ENCODE measurements at regions not wholly inside any gene's neighbourhood (a gene's known extent, or its start where the extent isn't known, plus 50 kb on each side); places are given as distances from the start of the nearest gene placed in this dataset.

- DNase-seq = no peak
Measured at GRCh38 chr13:111519041-111519440, 198.6 kb downstream of the TEX29 start.

GRCh38 chr13:111519490-111520170, 199.2 kb downstream of the TEX29 start:
- DNase-seq = no peak

DNA sequence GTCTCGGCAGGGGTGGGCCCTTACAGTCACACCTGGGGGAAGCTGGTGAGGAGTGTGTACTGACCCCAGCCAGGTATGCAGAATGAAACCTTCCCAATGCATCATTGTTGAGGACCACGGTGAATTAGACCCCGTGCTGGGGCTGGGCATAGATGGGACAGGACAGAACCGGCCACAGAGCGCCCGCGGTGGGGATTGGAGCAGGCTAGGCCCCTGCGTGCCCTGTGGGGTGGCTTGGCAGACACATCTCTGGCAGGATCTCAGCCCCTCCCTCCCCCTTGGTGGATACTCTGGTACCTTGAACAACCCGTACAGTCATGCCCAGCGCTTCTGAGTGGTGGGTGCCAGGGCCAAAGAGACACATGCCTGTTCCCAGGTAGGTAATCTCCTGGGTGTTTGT, 200.6 kb downstream of the TEX29 start:
- no peak for DNase-seq

- no peak for DNase-seq
Measured at GRCh38 chr13:111521691-111522229, 201.3 kb downstream of the TEX29 start.

GRCh38 chr13:111525320-111526118, 205.1 kb downstream of the TEX29 start:
- DNase-seq = no peak

- DNase-seq = no peak
Measured at GRCh38 chr13:111526922-111527321, 206.5 kb downstream of the TEX29 start.

GRCh38 chr13:111527614-111528229, 207.3 kb downstream of the TEX29 start:
- DNase-seq = no peak

GRCh38 chr13:111528513-111528912, 208.1 kb downstream of the TEX29 start:
- no peak for DNase-seq

DNA sequence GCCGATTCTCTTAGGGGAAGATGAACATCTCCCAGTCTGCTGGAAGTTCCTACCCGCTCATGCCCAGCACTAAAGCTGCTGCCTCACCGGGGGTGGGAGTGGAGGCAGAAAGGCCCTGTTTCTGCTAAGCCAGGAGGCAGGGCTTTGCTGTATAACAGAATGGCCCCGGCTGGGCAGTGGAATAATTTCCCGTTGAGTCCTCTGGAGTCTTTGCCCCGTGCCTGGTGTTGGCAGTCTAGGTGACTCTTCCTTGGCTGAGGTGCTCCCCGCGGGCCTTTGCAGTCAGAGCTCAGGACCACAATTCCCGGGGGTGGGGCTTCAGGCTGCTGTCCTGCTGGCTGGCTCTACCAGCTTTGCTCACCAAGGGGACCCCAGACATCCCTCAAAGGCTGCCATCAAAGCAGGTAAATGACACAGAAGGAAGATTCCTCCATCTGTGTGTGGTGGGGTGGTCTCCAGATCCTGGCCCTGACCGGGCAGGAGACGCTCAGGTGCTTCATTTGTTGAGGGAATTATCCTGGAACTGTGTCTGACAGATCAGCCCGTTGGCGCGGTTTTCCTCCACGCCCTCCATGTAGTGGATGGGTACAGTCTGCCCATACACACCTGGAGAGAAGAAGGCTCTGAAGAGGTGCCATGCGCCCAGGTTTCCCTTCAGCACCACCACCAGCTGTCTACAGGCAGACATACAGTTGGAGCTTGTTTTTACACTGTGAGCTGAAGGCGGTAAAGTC, 209.9 kb downstream of the TEX29 start:
- no peak for DNase-seq

DNA sequence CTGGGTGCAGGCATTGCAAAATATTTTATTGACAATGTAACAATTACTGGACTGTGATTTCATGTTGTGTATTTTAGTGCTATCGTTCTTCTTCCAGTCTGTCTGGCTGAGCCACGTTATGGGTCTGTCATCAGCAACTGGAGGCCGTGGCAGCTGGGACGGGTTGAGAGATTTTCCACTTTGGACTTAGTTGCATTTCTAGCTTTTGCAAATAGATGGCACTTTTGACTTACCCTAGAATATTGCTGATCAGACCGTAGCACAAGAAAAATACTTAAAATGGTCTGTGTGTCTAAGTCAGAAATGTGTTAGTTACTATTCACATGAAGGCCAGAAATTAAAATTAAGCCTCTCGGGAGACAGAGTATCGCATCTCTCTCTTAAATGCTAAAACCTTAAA, 211.1 kb downstream of the TEX29 start:
- peak; percentile 69 for DNase-seq

DNA sequence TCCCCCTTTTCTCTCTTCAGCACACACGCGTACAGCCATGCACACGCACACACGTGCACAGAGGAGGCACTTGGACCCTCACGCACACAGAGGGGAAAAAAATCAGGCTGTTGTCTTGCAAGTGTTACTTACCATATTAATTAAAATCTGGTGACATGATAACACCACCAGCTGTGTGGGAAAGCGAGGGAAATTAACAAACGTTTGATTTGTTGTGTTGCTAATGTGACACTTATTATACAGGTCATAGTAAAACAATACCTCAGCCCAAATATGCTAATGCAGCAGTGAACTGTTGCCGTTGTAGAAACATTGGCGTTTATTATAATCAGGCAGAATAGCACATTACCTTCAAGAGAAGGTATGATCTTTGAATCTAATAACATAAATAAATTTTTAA, 211.7 kb downstream of the TEX29 start:
- DNase-seq = no peak

DNA sequence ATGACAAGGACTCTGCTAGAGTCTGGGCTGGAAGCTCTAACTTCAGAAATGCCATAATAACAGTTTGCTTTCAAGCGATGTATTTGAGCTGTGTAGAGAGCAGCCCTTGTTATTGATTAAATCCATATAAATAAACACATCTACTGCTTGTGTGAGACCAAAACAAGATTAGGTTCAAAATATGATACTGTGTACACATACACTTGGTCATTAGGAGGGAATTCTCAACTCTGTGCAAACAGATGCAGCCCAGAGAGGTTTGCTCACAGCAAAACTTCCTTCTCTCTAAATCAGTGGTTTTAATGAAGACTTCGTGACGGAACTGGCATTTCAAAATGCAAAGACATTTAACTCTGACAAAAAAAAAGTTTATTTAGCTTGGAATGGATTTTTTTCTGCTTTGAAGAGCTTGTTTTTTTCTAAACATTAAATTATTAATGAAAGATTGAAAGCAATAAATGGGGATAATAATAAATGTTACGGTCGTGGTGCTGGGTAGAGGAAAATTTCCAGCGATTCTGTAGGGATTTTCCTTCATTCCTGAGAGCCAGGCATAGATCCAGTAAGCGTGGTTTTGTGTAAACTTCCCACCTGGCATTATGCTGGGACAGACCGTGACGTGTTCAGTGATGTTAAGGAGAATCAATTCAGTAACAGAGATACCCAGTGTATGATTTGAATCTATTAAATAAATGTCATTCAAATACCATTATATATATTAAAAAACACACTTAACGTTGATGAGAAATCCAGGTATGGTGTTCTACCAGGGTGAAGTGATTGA, 213.7 kb downstream of the TEX29 start:
- DNase-seq = peak; percentile 72

DNA sequence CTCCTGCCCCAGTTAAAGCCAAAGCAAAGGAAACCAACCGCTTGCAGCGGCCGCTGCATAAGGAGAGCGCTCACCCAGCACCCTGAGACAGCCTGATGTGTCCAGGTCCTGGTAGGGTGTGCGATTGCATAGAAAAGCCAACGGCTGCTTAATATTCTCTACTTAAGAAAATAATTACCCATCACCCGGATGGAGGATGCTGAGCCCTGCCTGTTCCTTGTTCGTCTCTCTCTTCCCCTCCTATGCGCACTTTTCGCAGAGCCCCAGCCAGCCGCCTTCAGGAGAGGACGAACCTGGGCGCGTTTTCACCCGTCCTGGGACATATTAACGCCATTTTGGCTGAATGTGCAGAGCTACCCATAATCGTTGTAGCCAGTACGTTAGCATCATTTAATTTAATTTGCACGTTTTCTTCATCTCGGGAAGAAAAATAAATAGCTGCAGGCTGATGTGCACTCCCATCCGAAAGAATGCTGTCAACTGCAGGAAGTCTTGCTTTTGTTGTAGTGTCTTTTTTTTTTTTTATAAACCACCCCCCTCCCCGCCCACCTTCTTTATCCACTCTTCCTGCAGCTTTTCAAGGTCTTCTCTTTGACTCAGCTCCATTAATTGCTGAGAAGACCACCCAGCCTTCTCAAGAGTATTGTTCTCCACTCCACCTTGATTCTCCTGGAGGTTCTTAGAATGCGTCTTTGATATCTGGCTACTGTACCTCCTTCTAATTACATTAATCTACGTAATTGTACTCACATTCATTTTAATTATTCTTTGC, 214.5 kb downstream of the TEX29 start:
- no peak for DNase-seq

DNA sequence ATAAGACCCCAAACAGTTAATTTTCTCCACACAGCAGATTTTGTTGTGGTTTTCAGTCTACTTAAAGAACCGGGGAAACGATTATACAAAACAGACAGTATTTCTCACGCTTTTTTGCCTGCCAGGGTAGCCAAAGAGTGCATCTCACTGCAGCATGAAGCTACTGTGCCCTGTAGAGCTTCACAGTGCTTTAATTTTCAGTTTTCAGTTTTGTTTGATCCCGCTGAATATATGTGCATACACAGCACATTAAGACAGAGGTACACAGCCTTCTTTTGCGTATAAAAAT, 215.0 kb downstream of the TEX29 start:
- DNase-seq = no peak

DNA sequence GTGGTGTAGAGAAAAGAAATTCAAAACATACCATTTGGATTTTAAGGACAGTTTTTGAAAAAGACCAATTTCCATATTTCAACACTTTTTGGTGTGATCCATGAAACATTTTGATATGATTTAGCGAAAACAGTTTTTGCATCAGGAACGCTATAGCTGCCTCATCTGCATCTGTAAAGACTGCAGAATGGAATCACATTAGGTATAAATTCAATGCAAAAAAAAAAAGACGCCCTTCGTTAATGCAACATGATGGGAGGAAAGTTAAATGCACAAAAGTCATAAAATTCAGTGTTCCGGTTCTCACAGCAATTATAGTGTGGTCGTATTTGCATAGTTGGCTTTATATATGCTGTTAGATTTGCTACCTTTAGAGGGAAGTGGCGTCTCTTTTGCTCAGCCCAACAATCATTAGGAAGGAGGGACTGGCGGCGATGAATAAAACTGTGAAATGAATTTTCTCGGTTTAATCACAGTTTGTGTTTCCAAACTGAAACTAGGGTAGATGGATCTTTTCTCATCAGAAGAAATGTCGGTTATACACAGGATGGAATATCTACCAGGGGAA, 215.7 kb downstream of the TEX29 start:
- no peak for DNase-seq

GRCh38 chr13:111537115-111537728, 216.8 kb downstream of the TEX29 start:
- no peak for DNase-seq

DNA sequence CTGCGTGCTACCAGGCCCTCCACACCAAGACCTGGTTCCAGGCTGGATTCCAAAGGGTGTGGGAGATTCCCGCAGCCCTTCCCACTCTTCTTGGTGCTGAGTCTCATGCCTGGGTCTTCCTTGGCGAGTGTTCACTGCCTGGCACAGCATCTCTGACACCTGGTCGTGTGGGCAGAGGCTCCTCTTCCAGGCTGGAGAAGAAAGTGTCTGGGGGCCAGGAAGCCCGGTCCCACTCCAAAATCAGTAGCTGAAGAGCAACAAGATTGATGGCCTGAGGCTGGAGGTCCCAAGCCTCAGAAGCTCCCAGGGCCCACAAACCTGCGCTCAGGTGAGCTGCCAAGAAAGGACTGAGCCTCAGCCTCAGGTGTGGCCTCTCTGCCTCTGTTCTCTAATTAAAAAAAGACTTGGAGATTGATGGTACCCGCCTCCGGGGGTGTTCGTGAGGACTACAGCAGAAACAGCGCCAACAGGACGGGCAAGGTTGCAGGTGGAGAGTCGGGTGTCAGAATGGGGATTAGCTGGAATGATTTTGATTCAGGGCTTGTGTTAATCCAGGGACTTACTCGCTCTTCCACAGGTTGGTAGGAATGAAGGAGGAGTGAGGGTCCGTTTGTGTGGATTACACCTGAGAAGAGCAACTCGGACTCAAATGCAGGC, 217.5 kb downstream of the TEX29 start:
- DNase-seq = no peak

DNA sequence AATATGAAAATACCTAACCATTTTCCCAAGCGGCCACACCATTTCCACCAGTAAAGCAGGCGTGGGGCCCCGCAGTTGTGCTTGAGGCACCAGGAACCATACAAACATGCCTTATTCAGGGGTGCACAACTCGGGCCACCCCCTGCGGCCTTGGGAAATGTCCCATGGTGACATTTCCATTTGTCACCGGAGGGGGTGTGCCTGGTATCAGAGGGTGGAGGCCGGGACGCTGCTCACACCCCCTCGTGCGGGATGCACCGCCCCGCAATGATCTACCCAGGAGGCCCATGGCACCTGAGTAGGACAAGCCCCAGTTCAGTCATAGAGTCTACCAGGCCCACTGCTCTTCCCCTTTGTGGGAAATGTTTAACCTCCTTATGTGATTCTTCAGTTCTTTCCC, 218.8 kb downstream of the TEX29 start:
- no peak for DNase-seq

DNA sequence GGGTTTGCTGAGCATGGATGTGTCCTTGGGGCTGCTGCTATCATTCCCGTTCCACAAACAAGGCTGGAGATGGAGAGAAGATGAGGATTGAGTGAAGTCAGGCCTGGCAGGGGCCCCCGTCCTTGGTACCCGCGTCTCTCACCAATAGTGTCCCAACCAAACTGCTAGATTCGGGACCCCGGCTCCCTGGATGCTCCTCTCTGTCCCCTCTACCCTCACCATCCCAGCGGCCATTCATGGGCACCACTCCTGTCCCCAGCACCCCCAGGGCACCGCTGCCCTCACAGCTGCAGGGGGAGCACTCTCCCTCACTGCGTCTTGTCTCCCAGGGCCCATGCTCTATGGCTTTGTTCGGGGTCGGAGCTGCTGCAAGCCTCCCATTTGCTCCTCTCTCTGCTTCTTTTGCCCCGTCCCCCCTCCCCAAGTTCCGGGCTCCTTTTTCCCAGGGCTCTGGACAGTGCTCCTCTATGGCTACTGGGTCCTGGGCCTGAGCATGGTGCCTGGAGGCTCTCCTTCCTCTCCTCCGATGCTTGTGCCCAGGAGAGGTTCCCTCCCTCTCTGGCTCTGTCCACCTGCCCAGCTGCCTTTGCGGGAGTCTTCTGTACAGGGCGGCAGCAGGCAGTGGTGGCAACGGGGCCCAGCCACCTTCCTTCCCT, 219.5 kb downstream of the TEX29 start:
- DNase-seq = no peak

GRCh38 chr13:111540486-111540885, 220.0 kb downstream of the TEX29 start:
- DNase-seq = no peak
